Upper lobe of right lung (tissue), 1 donor: ENCODE measurements at regions not wholly inside any gene's neighbourhood (a gene's known extent, or its start where the extent isn't known, plus 50 kb on each side); places are given as distances from the start of the nearest gene placed in this dataset.
A peak's percentile ranks its signal among the peaks of the same experiment; 100 is the strongest.

ENCODE experiments used
- ATAC-seq: fragments of 200-7000 bp; cut with Tn5 transposase; one replicate; pipeline ENCODE4 v1.9.1; 2020; ENCODE audit warnings: mild to moderate bottlenecking, moderate library complexity
- DNase-seq: peaks from one replicate; pipeline ENCODE4 v3.0.0-alpha.2; 2020
- H3K27ac ChIP-seq: fragments of 200-600 bp; one replicate; pipeline ENCODE4 v1.8.0; 2022
- H3K27me3 ChIP-seq: fragments of 200-600 bp; one replicate; pipeline ENCODE4 v1.8.0; 2022; ENCODE audit warnings: mild to moderate bottlenecking
- H3K36me3 ChIP-seq: fragments of 200-600 bp; one replicate; pipeline ENCODE4 v1.8.0; 2022
- H3K4me1 ChIP-seq: fragments of 200-600 bp; one replicate; pipeline ENCODE4 v1.8.0; 2022
- H3K4me3 ChIP-seq: fragments of 200-600 bp; one replicate; pipeline ENCODE4 v1.8.0; 2022; ENCODE audit warnings: mild to moderate bottlenecking
- H3K9me3 ChIP-seq: fragments of 200-600 bp; one replicate; pipeline ENCODE4 v1.8.0; 2022
- CTCF ChIP-seq: fragments of 200-600 bp; IDR thresholded peaks from one replicate; pipeline ENCODE4 v1.8.0; 2022; ENCODE audit warnings: antibody characterized with exemption
- intact Hi-C: fragments of 100-400 bp; cut with DNase I; formaldehyde crosslinking; loops from one replicate; pipeline ENCODE4 v1.11.0; 2022
- donor health status: DM: no; HTN: yes; CAD: no; lungs with severe emphysema.

DNA sequence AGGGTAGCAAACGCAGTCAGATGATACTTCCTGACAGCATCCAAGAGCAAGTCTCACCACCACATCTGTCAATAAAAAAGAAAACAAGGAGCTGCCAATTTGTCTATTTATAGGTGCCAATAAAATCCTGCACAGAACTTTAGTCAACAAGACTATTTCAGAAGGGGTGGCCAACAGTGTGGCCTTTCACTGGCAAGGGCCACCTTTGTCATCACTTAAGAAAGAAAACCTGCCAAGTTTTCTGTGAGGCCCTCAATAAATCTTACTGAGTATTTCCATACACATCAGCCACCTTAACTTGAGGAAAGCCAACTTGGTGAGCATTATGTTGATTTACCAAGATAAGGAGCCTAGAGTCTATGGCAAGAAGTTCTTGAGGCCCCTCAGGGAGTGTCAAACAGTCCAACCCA lies 312.3 kb downstream of the ENC1 start:
- Histone ChIP-seq H3K9me3 (no peaks in the 10 kb centered on the region), H3K27me3 (no peaks in the 10 kb centered on the region), H3K4me1 (no peaks in the 10 kb centered on the region), H3K36me3 (no peaks in the 10 kb centered on the region), H3K4me3 (no peak overlapping the region), H3K27ac (no peak overlapping the region)
- DNase-seq (no peak), ATAC-seq (no peak)
- no peak for TF ChIP-seq CTCF
- intact Hi-C loops = no loop called here

GRCh38 chr5:74327339-74327685 lies 313.2 kb downstream of the ENC1 start:
- no peak for ATAC-seq
- Histone ChIP-seq H3K27ac (no peak overlapping the region), H3K9me3 (no peaks in the 10 kb centered on the region), H3K36me3 (no peaks in the 10 kb centered on the region), H3K27me3 (no peaks in the 10 kb centered on the region), H3K4me1 (no peaks in the 10 kb centered on the region), H3K4me3 (no peak overlapping the region)
- no peak for DNase-seq
- intact Hi-C loops = no loop called here
- no peak for TF ChIP-seq CTCF

DNA sequence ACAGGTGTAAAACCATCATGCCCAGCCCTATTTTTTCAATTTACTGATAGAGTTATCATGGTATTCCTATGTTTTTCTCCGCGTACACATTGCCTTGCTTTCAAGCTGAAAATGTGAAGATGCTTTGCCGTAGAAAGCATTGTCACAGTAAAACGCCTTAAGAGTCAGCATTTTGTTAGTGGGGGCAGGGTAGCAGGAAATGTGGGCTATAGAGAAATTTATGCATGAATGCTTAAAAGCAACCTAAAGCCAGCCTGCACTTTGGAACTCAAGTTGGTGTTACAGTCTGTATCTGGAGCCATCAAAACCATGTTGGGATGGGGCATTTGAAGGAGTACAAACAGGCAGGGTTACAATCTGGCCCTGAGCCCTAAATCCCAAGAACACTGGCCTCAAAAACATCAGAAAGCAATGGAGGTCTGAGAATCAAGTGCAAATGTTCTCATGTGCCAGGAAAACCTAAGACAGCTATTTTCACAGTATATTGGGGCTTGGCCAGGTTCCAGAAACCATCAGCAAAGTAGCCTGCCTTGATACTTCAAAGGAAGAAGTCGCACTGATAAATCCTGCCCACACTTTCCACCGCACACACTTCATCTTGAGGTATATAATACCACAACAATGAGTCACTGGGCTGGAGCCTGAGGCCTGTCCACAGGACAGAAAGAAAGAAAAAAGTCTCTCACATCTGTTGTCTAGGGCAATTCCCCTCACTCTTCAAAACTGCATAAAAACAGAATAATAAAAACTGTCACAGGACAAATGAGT lies 313.8 kb downstream of the ENC1 start:
- peak; percentile 59 for ATAC-seq
- DNase-seq = no peak
- no peak overlapping the region for H3K4me3 ChIP-seq
- intact Hi-C loops = no loop called here
- H3K36me3 ChIP-seq = no peaks in the 10 kb centered on the region
- no peaks in the 10 kb centered on the region for H3K4me1 ChIP-seq
- H3K27me3 ChIP-seq = no peaks in the 10 kb centered on the region
- no peak for TF ChIP-seq CTCF
- no peaks in the 10 kb centered on the region for H3K9me3 ChIP-seq
- no peak overlapping the region for H3K27ac ChIP-seq

DNA sequence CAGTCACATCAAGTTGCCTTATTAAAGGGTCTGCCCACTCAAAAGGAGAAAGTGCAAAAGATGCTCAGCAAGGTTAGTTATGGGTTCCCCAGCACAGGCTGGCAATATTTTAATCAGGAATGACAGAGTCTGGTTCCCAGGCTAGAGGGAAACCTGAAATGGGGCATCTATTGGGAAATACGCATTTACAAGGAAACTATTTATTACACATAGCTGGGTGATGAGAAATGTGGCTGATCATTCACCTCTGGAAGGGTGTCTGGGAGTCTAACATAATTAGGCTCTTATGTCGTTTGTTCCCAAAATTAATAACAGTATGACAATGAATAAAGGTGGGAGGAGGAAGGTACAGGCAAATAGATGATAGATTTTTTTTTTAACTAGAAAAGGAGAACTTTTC lies 314.7 kb downstream of the ENC1 start:
- ATAC-seq (no peak), DNase-seq (no peak)
- no peaks in the 10 kb centered on the region for H3K9me3 ChIP-seq
- no peak for TF ChIP-seq CTCF
- no peak overlapping the region for H3K27ac ChIP-seq
- H3K4me1 ChIP-seq = no peaks in the 10 kb centered on the region
- no peaks in the 10 kb centered on the region for H3K36me3 ChIP-seq
- no peaks in the 10 kb centered on the region for H3K27me3 ChIP-seq
- no peak overlapping the region for H3K4me3 ChIP-seq
- intact Hi-C loops = no loop called here

GRCh38 chr5:74324556-74324955 lies 316.0 kb downstream of the ENC1 start:
- intact Hi-C loops = no loop called here
- Histone ChIP-seq H3K36me3 (no peaks in the 10 kb centered on the region), H3K27ac (no peak overlapping the region), H3K9me3 (no peaks in the 10 kb centered on the region), H3K27me3 (no peaks in the 10 kb centered on the region), H3K4me1 (no peaks in the 10 kb centered on the region), H3K4me3 (no peak overlapping the region)
- ATAC-seq (no peak), DNase-seq (no peak)
- no peak for TF ChIP-seq CTCF

DNA sequence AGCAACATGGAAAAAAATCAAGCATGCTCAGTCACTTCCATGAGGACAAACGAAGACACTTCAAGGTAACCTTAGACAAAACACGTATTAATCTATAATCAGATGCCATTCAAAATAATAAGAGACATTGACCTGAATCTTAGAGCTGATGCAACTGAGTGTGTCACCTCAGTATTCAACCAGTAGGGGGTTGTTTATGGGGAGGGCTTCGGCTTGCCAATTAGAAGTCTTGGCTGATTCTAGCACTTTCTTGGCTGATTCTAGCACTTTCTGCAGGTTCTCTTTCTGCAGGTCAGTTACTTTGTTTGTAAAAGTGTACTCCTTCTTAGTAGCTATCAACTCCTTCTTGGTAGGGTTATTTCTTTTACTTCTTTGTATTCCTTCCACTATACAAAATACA lies 317.6 kb downstream of the ENC1 start:
- Histone ChIP-seq H3K27ac (no peak overlapping the region), H3K4me1 (no peaks in the 10 kb centered on the region), H3K36me3 (no peaks in the 10 kb centered on the region), H3K9me3 (no peaks in the 10 kb centered on the region), H3K27me3 (no peaks in the 10 kb centered on the region), H3K4me3 (no peak overlapping the region)
- DNase-seq (no peak), ATAC-seq (no peak)
- no peak for TF ChIP-seq CTCF
- intact Hi-C loops = no loop called here
